ENCODE measurements at regions not wholly inside any gene's neighbourhood (a gene's known extent, or its start where the extent isn't known, plus 50 kb on each side); places are given as distances from the start of the nearest gene placed in this dataset.

DNA sequence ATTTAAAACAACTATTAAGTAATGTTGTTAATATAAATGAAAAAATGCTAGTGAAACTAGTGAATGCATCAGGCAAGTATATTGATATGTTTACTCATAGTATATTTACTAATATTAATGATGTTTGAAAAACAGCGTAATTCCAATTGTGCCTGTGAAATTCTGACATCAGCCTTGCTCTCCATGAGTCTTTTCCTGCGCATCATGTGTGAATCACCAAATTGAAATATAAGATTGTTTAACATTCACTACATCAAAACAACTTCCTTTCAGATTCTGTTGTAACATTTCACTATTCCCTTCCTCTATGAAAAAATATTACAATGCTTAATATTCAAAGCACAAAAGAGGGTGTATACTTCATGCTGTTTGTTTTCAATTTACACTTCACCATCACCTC is 1995.9 kb upstream of the SEL1L start:
- TF ChIP-seq, protein P1, sequence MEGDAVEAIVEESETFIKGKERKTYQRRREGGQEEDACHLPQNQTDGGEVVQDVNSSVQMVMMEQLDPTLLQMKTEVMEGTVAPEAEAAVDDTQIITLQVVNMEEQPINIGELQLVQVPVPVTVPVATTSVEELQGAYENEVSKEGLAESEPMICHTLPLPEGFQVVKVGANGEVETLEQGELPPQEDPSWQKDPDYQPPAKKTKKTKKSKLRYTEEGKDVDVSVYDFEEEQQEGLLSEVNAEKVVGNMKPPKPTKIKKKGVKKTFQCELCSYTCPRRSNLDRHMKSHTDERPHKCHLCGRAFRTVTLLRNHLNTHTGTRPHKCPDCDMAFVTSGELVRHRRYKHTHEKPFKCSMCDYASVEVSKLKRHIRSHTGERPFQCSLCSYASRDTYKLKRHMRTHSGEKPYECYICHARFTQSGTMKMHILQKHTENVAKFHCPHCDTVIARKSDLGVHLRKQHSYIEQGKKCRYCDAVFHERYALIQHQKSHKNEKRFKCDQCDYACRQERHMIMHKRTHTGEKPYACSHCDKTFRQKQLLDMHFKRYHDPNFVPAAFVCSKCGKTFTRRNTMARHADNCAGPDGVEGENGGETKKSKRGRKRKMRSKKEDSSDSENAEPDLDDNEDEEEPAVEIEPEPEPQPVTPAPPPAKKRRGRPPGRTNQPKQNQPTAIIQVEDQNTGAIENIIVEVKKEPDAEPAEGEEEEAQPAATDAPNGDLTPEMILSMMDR (IDR thresholded peaks at IDR 0.05): no peak
- TF ChIP-seq POLR2A (IDR thresholded peaks at IDR 0.05): no peak
